Neutrophil (primary cell): ENCODE measurements at regions not wholly inside any gene's neighbourhood (a gene's known extent, or its start where the extent isn't known, plus 50 kb on each side); places are given as distances from the start of the nearest gene placed in this dataset.

Experiments
- H3K27ac ChIP-seq: fragments of 200-600 bp; sonication (generic); 2 replicates; pipeline ENCODE4 v1.5.1; 2016; ENCODE audit warnings: mild to moderate bottlenecking, moderate library complexity
- H3K27me3 ChIP-seq: fragments of 200-600 bp; sonication (generic); 2 replicates; pipeline ENCODE4 v1.6.0; 2016; ENCODE audit warnings: mild to moderate bottlenecking
- H3K36me3 ChIP-seq: fragments of 200-600 bp; sonication (generic); 2 replicates; pipeline ENCODE4 v1.5.1; 2017
- H3K4me1 ChIP-seq, 2 experiments: fragments of 200-600 bp in 1 of 2; sonication (generic) in 1 of 2; 1 replicate in 1 of 2; 2 replicates in 1 of 2; pipeline versions ENCODE4 v1.5.1 to v1.6.1; 2013 to 2016; ENCODE audit warnings: low read depth in 1 of 2, low read length in 1 of 2, mild to moderate bottlenecking in 1 of 2, moderate library complexity in 1 of 2; ENCODE audit not compliant: control insufficient read depth in 1 of 2, insufficient read depth in 1 of 2
- H3K4me3 ChIP-seq, 2 experiments: fragments of 200-600 bp in 1 of 2; sonication (generic) in 1 of 2; 1 replicate in 1 of 2; 2 replicates in 1 of 2; pipeline ENCODE4 v1.5.1; 2013 to 2016; ENCODE audit warnings: low read depth in 1 of 2, low read length in 1 of 2, mild to moderate bottlenecking in 1 of 2, moderate library complexity in 1 of 2
- H3K9me3 ChIP-seq: fragments of 200-600 bp; sonication (generic); 2 replicates; pipeline ENCODE4 v1.5.1; 2016
- CTCF ChIP-seq: fragments of 200-600 bp; sonication (generic); IDR thresholded peaks from 2 replicates; pipeline ENCODE4 v1.5.1; 2016; ENCODE audit warnings: antibody characterized with exemption

GRCh38 chr1:37387854-37388253 is 86.5 kb upstream of the ZC3H12A start:
- no peak overlapping the region for H3K4me3 ChIP-seq
- peaks cover 24% of the 10 kb centered on the region for H3K27me3 ChIP-seq
- H3K27ac ChIP-seq, result no peak overlapping the region
- H3K4me1 ChIP-seq, result no peaks in the 10 kb centered on the region
- no peaks in the 10 kb centered on the region for H3K36me3 ChIP-seq
- H3K9me3 ChIP-seq, result no peaks in the 10 kb centered on the region
- TF ChIP-seq CTCF, result no peak

- Histone ChIP-seq H3K4me1 (no peaks in the 10 kb centered on the region), H3K36me3 (no peaks in the 10 kb centered on the region), H3K4me3 (no peak overlapping the region), H3K27me3 (peaks cover 39% of the 10 kb centered on the region), H3K9me3 (no peaks in the 10 kb centered on the region), H3K27ac (no peak overlapping the region)
- no peak for TF ChIP-seq CTCF
These were observed 85.1 kb upstream of the ZC3H12A start for GRCh38 chr1:37389327-37389726.

- Histone ChIP-seq H3K36me3 (no peaks in the 10 kb centered on the region), H3K4me1 (no peaks in the 10 kb centered on the region), H3K27ac (no peak overlapping the region), H3K4me3 (no peak overlapping the region), H3K9me3 (no peaks in the 10 kb centered on the region), H3K27me3 (peaks cover 60% of the 10 kb centered on the region)
- TF ChIP-seq CTCF, result no peak
These were observed 83.0 kb upstream of the ZC3H12A start for GRCh38 chr1:37391211-37392011.

- Histone ChIP-seq H3K9me3 (no peaks in the 10 kb centered on the region), H3K4me3 (no peak overlapping the region), H3K36me3 (no peaks in the 10 kb centered on the region), H3K27me3 (peaks cover 61% of the 10 kb centered on the region), H3K4me1 (no peaks in the 10 kb centered on the region), H3K27ac (no peak overlapping the region)
- no peak for TF ChIP-seq CTCF
These were observed 82.3 kb upstream of the ZC3H12A start for GRCh38 chr1:37392051-37392450.

- no peak overlapping the region for H3K4me3 ChIP-seq
- no peaks in the 10 kb centered on the region for H3K9me3 ChIP-seq
- no peaks in the 10 kb centered on the region for H3K36me3 ChIP-seq
- H3K27ac ChIP-seq, result no peak overlapping the region
- no peak for TF ChIP-seq CTCF
- H3K4me1 ChIP-seq, result no peaks in the 10 kb centered on the region
- peaks cover 61% of the 10 kb centered on the region for H3K27me3 ChIP-seq
These were observed 80.9 kb upstream of the ZC3H12A start for GRCh38 chr1:37393173-37394120.
